GM19023 (cell line): ENCODE measurements at regions not wholly inside any gene's neighbourhood (a gene's known extent, or its start where the extent isn't known, plus 50 kb on each side); places are given as distances from the start of the nearest gene placed in this dataset.

ENCODE experiments used
- ATAC-seq: cut with Tn5 transposase; IDR thresholded peaks from one replicate; pipeline ENCODE4 v1.9.1; 2021; ENCODE audit warnings: mild to moderate bottlenecking, moderate library complexity; ENCODE audit not compliant: unreplicated experiment

DNA sequence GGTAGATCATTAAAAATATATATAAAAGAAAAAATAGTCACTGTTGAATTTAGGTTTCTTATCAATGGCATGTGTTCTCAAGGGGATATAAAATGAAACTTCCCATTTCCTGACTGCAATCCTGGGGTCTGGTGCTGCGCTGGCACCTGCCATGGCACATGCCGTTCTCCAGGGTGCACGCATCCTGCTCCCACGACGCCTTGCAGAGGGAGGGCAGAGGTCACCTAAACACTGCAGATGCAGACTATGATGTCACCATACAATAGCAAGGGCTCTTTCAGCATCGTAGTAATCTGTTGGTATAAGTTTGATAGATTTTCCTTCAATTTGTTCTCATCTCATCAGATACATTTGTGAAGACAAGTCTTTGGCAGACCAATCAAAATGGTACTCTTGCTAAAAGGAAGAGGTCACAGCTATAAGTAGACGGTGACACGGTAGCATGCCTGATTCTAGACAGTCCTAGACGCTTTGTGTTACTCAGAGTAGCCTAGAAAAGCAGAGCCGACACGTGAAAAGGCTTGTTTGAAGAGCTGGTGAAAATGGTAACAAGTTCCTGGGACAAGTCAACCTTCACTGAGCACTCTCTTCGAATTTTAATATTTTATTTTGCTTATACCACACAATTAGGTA, 761.4 kb downstream of the DCDC2C start:
- ATAC-seq: no peak

DNA sequence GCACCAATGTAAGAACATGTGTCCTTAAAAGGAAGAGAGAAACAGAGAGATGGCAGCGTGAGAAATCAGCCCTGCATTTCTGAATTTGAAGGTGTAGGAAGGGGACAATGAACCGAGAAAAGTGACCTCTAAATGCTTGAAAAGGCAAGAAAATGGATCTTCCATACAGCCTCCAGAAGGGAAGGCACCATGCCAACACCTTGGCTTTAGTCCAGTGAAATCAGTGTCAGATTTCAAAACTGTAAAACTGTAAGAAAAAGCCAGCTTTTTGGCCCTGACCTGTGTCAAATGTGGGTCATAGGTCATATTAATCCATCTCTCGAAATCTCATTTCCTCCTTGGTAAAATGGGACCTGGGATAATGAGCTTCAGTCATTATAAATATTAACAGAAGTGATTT, 762.3 kb downstream of the DCDC2C start:
- ATAC-seq: no peak

GRCh38 chr2:4475618-4476017, 772.2 kb downstream of the DCDC2C start:
- no peak for ATAC-seq

- ATAC-seq: no peak
Observed at GRCh38 chr2:4483050-4483449, 779.7 kb downstream of the DCDC2C start.

DNA sequence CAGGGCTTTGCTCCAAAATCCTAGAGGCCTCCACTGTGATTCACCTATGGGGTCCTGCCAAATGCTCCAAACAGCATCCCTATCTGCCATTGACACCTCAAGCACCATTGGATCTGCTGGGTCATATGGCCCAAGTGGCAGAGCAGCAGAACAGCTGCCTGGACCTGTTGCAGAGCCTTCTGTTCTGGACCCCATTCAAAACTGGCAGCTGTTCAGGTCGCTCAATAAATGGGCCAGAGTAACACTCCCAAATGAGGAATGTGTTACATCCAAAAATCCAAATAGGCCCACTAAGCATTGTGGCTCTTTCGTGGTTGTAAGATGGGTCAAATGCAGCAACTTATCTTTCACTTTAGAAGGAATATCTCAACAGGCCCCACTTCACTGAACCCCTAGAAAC, 783.6 kb downstream of the DCDC2C start:
- no peak for ATAC-seq

DNA sequence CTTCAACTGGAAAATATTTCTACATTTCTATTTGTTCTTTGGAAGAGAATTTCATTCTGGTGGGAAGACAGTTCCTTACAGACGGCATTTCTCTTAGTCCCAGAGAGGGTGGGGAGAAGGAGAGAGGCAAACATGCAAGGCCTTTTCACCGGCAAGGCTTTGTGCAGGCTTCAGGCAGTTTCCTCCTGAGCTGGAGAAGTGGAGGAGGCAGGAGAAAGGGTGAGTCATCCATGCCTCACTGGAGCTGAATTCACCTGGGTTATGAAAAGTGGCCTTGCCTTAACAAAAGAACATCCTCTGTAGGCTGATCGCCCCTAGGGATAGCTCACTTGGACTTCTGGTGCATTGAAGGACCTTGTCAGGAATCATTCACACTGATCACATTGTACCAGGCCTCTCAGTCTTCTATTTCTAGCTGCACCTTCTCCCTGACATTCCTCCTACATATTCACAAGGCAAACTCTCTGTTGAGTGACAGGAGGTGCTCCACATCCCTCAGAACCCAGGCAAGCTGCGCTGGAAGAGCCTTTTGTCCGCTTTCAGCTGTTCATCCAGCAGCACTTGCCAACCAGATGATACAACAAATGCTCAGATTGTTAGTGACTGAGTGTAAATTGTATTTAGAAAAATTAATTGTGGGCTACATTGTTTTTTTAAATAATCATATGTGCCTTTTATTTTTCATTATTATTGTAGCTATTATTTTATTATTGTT, 796.1 kb downstream of the DCDC2C start:
- ATAC-seq: no peak

- ATAC-seq: no peak
Observed at GRCh38 chr2:4501525-4501924, 798.1 kb downstream of the DCDC2C start.

GRCh38 chr2:4502230-4502843, 799.0 kb downstream of the DCDC2C start:
- no peak for ATAC-seq

- no peak for ATAC-seq
Observed at GRCh38 chr2:4507661-4508060, 804.3 kb downstream of the DCDC2C start.

GRCh38 chr2:4515871-4516761, 812.7 kb downstream of the DCDC2C start:
- no peak for ATAC-seq

- ATAC-seq: no peak
Observed at GRCh38 chr2:4518596-4518995, 815.2 kb downstream of the DCDC2C start.

- no peak for ATAC-seq
Observed at GRCh38 chr2:4522498-4523421, 819.4 kb downstream of the DCDC2C start.

- ATAC-seq: no peak
Observed at GRCh38 chr2:4527416-4527815, 824.0 kb downstream of the DCDC2C start.

DNA sequence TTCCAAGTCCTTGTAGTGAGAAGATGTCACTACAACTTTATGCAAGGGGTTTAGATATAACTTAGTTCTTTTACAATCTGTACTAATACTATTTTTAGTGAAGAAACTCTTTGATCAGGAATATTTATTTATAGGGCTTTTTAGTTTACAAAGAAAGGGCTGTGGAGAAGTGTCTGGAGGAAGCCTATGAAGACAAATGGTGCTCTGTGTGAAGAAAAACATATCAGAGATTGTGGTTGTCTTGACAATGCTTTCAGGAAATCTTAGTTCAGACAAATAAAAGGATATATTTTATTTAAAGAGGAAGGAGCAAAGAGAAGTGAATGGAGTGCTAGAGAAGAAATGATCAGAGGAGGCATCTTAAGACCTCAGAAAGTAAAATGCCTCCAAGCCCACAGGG, 824.9 kb downstream of the DCDC2C start:
- ATAC-seq: no peak

- no peak for ATAC-seq
Observed at GRCh38 chr2:4528773-4529172, 825.4 kb downstream of the DCDC2C start.

- no peak for ATAC-seq
Observed at GRCh38 chr2:4529738-4530137, 826.4 kb downstream of the DCDC2C start.

GRCh38 chr2:4530231-4530630, 826.9 kb downstream of the DCDC2C start:
- no peak for ATAC-seq

GRCh38 chr2:4533806-4534205, 830.4 kb downstream of the DCDC2C start:
- no peak for ATAC-seq

GRCh38 chr2:4539121-4539520, 835.7 kb downstream of the DCDC2C start:
- no peak for ATAC-seq

- no peak for ATAC-seq
Observed at GRCh38 chr2:4549666-4550210, 846.4 kb downstream of the DCDC2C start.
